A673 (cell line): ENCODE measurements at regions not wholly inside any gene's neighbourhood (a gene's known extent, or its start where the extent isn't known, plus 50 kb on each side); places are given as distances from the start of the nearest gene placed in this dataset.
"Not testable (repeated sequence)": the region's sequence is repeated elsewhere in the genome, so short reads cannot be mapped to it uniquely, and the experiment has no call there.

Experiments used
- BruUV-seq: library from RNA; stranded (reverse); fragments of 400-500 nt; replicated peaks from 2 replicates; lab custom pipeline; 2021; lab: Mats Ljungman, UMichigan
- CTCF ChIA-PET: fragments of 300-600 bp; sonication (Branson Sonifier 250); formaldehyde crosslinking; loops from one replicate; lab custom pipeline; 2022; ENCODE audit warnings: antibody characterized with exemption; lab: Charles Lee
- POLR2A ChIA-PET: fragments of 300-600 bp; sonication (Branson Sonifier 250); formaldehyde crosslinking; loops from one replicate; lab custom pipeline; 2022; ENCODE audit warnings: antibody characterized with exemption; ENCODE audit not compliant: low non-redundant PET; lab: Charles Lee
- DNase-seq: peaks from one replicate; pipeline ENCODE4 v3.0.0-alpha.2; 2015; ENCODE audit warnings: low spot score
- H3K27ac ChIP-seq: fragments of 200-600 bp; sonication (generic); 2 replicates; pipeline ENCODE4 v1.5.1; 2016; ENCODE audit warnings: mixed run types, low read depth, mild to moderate bottlenecking, mixed read lengths, antibody characterized with exemption, low read length; ENCODE audit not compliant: poor library complexity, severe bottlenecking
- H3K27me3 ChIP-seq: fragments of 200-600 bp; sonication (generic); replicated peaks from 2 replicates; pipeline ENCODE4 v1.6.1; 2017; ENCODE audit warnings: mixed run types, low read depth, mild to moderate bottlenecking, mixed read lengths, antibody characterized with exemption, low read length; ENCODE audit not compliant: insufficient read depth, poor library complexity
- H3K36me3 ChIP-seq: fragments of 200-600 bp; sonication (generic); 2 replicates; pipeline ENCODE4 v1.6.1; 2016; ENCODE audit warnings: mixed run types, mild to moderate bottlenecking, mixed read lengths, antibody characterized with exemption, low read length; ENCODE audit not compliant: insufficient read depth, poor library complexity, severe bottlenecking
- H3K4me1 ChIP-seq: fragments of 200-600 bp; sonication (generic); 2 replicates; pipeline ENCODE4 v1.6.1; 2017; ENCODE audit warnings: mixed run types, mild to moderate bottlenecking, mixed read lengths, antibody characterized with exemption, low read length; ENCODE audit not compliant: insufficient read depth, poor library complexity, severe bottlenecking
- H3K4me3 ChIP-seq: fragments of 200-600 bp; sonication (generic); 2 replicates; pipeline ENCODE4 v1.5.1; 2016; ENCODE audit warnings: low read depth, mixed run types, mild to moderate bottlenecking, mixed read lengths, low read length; ENCODE audit not compliant: poor library complexity, severe bottlenecking
- H3K9me3 ChIP-seq: fragments of 200-600 bp; sonication (generic); 2 replicates; pipeline ENCODE4 v1.6.1; 2016; ENCODE audit warnings: mixed run types, low read depth, mild to moderate bottlenecking, mixed read lengths, antibody characterized with exemption, low read length; ENCODE audit not compliant: poor library complexity, severe bottlenecking
- EZH2 ChIP-seq: fragments of 200-600 bp; sonication (generic); IDR thresholded peaks from 2 replicates; pipeline ENCODE4 v1.6.1; 2017; ENCODE audit warnings: borderline replicate concordance, low read depth, mild to moderate bottlenecking, mixed read lengths, antibody characterized with exemption, low read length; ENCODE audit not compliant: poor library complexity, severe bottlenecking
- intact Hi-C: fragments of 100-400 bp; cut with micrococcal nuclease; formaldehyde crosslinking; loops from one replicate; pipeline ENCODE4 v1.10.0; 2022; ENCODE audit not compliant: unreplicated experiment
- TF ChIP-seq, protein P1 (sequence below): fragments of 300-800, 200-600 bp; sonication (generic); conservative IDR thresholded peaks from 2 replicates; pipeline ENCODE4 v1.5.1; 2017; ENCODE audit warnings: low read depth, mild to moderate bottlenecking, antibody characterized with exemption, low read length, moderate library complexity, mixed read lengths

- no peaks in the 10 kb centered on the region for H3K36me3 ChIP-seq
- ChIA-PET CTCF (no interaction called here), POLR2A (no interaction called here)
- no peak for TF ChIP-seq EZH2
- TF ChIP-seq, protein P1, sequence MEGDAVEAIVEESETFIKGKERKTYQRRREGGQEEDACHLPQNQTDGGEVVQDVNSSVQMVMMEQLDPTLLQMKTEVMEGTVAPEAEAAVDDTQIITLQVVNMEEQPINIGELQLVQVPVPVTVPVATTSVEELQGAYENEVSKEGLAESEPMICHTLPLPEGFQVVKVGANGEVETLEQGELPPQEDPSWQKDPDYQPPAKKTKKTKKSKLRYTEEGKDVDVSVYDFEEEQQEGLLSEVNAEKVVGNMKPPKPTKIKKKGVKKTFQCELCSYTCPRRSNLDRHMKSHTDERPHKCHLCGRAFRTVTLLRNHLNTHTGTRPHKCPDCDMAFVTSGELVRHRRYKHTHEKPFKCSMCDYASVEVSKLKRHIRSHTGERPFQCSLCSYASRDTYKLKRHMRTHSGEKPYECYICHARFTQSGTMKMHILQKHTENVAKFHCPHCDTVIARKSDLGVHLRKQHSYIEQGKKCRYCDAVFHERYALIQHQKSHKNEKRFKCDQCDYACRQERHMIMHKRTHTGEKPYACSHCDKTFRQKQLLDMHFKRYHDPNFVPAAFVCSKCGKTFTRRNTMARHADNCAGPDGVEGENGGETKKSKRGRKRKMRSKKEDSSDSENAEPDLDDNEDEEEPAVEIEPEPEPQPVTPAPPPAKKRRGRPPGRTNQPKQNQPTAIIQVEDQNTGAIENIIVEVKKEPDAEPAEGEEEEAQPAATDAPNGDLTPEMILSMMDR = no peak
- H3K4me1 ChIP-seq = no peaks in the 10 kb centered on the region
- no peak for DNase-seq
- H3K27ac ChIP-seq = no peak overlapping the region
- intact Hi-C loops = no loop called here
- no peak overlapping the region for H3K4me3 ChIP-seq
- no peaks in the 10 kb centered on the region for H3K27me3 ChIP-seq
- peaks cover 16% of the 10 kb centered on the region for H3K9me3 ChIP-seq
- no TSS peak for BruUV-seq
These were observed 274.5 kb downstream of the LPIN1 start for GRCh38 chr2:12020833-12021469.

DNA sequence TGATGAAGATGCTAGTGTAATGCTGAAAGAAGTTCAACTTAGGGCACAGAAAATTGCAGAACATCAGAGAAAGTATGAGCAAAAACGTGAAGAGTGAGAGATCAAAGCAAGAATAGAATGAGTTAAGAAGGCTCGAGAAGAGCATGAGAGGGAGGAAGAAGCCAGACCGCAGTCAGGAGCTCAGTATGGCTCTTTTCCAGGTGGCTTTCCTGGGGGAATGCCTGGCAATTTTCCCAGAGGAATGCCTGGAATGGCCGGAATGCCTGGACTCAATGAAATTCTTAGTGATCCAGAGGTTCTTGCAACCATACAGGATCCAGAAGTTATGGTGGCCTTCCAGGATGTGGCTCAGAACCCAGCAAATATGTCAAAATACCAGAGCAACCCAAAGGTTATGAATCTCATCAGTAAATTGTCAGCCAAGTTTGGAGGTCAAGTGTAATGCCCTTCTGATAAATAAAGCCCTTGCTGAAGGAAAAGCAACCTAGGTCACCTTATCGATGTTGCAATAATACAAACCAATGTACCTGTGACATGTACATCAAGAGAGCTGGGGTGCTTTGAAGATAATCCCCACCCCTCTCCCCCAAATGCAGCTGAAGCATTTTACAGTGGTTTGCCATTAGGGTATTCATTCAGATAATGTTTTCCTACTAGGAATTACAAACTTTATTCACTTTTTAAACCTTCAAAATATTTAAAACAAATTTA, 277.9 kb downstream of the LPIN1 start:
- peaks cover 16% of the 10 kb centered on the region for H3K9me3 ChIP-seq
- H3K27me3 ChIP-seq, H3K4me1 ChIP-seq, BruUV-seq, H3K36me3 ChIP-seq, DNase-seq, H3K4me3 ChIP-seq, POLR2A ChIA-PET, H3K27ac ChIP-seq, intact Hi-C loops, CTCF ChIA-PET: not testable (repeated sequence)

DNA sequence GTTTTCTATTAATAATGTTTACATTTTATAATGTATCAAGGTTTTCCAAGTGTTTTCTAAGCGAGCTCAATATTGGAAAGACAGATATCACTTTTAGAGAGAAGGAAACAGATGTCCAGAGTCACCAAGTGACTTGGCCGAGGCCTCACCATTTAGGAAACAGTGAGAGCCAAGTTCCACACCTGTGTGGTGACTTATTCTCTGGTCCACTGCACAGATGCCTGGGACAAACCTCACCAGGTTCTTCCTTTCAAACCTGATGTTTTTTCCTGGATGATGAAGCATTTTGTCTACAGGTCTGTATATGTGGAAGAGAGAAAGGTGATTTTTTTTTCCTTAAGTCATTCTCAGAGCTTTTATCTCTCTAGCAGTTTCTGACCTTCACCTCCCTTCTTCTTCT, 280.7 kb downstream of the LPIN1 start:
- intact Hi-C loops = no loop called here
- H3K4me3 ChIP-seq = no peak overlapping the region
- no peaks in the 10 kb centered on the region for H3K9me3 ChIP-seq
- ChIA-PET POLR2A (no interaction called here), CTCF (no interaction called here)
- H3K27me3 ChIP-seq = no peaks in the 10 kb centered on the region
- DNase-seq = no peak
- BruUV-seq = no TSS peak
- no peak for TF ChIP-seq EZH2
- TF ChIP-seq, protein P1 = no peak
- H3K27ac ChIP-seq = no peak overlapping the region
- no peaks in the 10 kb centered on the region for H3K36me3 ChIP-seq
- no peaks in the 10 kb centered on the region for H3K4me1 ChIP-seq

DNA sequence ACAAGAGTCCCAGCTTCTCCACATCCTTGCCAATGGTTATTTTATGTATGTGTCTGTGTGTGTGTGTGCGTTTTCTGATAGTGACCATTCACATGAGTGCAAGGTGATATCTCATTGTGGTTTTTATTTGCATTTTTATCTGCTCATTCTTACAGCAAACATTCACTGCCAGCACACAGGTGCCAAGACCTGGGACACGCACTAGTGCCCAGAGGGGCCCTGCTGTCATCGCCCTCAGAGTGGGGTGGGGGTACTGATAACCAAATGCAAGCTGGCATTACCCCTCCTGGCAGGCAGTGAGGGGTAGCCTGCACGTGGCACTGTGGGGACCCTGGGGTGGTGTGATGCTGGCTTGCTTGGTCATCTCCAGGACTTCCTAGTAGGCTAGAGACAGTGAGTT, 285.4 kb downstream of the LPIN1 start:
- intact Hi-C loops = no loop called here
- BruUV-seq = no TSS peak

More for the DNA sequence above, 285.4 kb downstream of the LPIN1 start:
- CTCF ChIA-PET = no interaction called here
- TF ChIP-seq, protein P1 = no peak
- no peak for TF ChIP-seq EZH2
- no peaks in the 10 kb centered on the region for H3K36me3 ChIP-seq
- no peaks in the 10 kb centered on the region for H3K9me3 ChIP-seq
- H3K27ac ChIP-seq = no peak overlapping the region
- no peaks in the 10 kb centered on the region for H3K4me1 ChIP-seq
- POLR2A ChIA-PET = no interaction called here
- DNase-seq = no peak
- no peak overlapping the region for H3K4me3 ChIP-seq
- H3K27me3 ChIP-seq = no peaks in the 10 kb centered on the region
